ENCODE measurements at regions not wholly inside any gene's neighbourhood (a gene's known extent, or its start where the extent isn't known, plus 50 kb on each side); places are given as distances from the start of the nearest gene placed in this dataset.
"Not testable (repeated sequence)": the region's sequence is repeated elsewhere in the genome, so short reads cannot be mapped to it uniquely, and the experiment has no call there.

DNA sequence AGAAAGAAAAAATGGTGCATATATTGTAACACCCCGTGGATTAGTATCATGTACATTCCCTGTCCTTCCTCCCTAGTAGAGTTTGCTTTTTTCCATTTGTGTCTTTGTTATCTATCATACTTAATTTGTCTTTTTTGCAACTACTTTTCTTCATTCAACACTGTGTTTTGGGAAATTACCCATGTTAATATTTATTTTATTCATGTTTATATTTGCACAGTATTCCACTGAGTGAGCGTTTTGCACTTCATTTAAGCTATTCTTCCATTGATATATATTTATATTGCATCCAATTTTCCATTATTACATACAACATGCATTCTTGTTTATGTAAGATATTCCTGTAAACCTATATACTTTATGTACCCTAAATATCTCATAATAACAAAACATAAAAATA is 57.6 kb upstream of the FAM171A1 start:
- ATAC-seq (no peak), DNase-seq (no peak)

DNA sequence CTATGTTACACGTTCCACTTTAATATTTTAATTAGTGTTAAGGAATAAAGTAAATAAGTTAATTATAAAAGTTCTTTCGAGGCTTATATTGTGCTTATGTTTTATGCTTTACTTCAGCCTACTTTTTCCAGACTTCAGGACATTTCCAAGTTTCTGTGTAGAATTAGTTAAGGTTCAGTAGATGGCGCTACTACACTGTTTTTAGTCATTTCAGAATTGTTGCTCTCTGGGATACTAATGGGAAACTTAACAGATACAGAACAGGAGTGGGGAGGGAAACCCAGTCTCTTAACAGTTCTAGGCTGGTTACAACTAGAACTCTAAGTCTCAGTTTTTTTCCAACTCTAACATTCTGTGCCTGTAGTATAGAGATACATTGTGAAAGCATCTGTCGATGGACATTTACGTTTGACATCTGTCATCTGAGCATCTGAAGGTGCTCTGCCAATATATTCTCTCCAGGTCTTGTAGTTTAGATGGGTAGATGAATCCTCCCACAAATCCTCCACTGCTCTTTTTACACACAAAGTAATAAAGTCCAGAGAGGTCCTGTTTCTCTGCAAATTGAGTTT is 56.8 kb upstream of the FAM171A1 start:
- DNase-seq (no peak), ATAC-seq (no peak)

DNA sequence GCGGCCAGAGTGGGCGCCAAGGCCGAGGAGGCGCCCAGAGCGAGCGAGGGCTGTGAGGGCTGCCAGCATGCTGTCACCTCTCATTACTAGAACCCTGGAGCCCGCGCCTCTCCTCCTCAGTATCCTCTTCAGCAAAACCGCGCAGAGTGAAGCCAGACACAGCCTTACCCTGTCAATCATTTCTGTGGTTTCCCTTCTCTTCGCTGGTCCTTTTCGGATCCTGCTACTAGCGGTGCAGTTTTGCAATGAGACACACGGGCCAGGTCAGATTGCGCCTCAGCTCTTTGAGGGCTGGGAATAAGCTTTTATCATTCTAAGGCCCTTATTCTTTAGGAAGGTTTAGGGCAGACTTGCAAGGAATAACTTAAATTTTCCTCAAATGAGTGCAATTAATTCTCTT is 55.5 kb upstream of the FAM171A1 start:
- DNase-seq (no peak), ATAC-seq (no peak)

GRCh38 chr10:15426115-15426514 is 55.0 kb upstream of the FAM171A1 start:
- DNase-seq: no peak
- ATAC-seq: no peak

DNA sequence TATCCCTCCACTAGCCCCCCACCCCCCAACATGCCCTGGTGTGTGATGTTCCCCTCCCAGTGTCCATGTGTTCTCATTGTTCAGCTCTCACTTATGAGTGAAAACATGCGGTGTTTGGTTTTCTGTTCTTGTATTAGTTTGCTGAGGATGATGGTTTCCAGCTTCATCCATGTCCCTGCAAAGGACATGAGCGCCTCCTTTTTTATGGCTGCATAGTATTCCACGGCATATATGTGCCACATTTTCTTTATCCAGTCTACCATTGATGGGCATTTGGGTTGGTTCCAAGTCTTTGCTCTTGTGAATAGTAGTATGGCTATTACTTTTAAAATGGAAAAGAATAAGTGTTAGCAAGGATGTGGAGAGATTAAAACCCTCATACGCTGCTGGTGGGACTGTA is 50.8 kb upstream of the FAM171A1 start:
- not testable (repeated sequence) for ATAC-seq, DNase-seq

All from stimulated activated naive CD8-positive, alpha-beta T cell treated with anti-CD3 and anti-CD28 coated beads, Interleukin-15, Interleukin-2, amounts not matched to agents 100 U/mL and 50 U/mL, for 24 hours (primary cell).